ENCODE measurements at regions not wholly inside any gene's neighbourhood (a gene's known extent, or its start where the extent isn't known, plus 50 kb on each side); places are given as distances from the start of the nearest gene placed in this dataset.

DNA sequence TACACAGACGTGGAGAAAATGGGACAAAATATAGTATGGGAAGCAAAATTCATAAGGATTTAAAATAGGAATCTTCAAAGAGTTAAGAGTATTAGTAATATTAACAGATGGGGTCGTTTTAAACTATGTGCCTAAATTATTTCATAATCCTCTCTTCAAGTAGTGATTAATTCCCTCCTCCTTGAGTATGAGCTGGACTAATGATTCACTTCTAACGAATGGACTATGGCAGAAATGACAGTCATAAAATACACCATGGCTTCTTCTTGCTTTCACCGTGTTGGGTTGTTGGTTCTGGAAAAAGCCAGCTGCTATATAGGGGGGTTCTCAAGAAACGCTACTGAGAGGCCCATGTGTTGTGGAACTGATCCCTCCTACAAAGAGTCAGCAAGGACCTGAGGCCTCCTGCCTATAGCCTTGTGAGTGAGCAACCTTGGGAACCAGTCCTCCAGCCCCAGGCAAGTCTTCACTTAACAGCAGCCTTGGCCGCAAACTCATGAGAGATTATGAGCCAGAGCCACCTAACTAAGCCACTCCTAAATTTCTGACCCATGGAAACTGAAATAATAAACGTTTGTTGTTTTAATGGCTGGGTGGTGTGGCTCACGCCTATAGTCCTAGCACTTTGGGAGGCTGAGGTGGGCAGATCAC lies 64.8 kb upstream of the ABHD2 start:
- Histone ChIP-seq H3K9ac (ENCODE audit: low read length) (no peak overlapping the region), H3K36me3 (ENCODE audit: insufficient read depth, low read length) (no peaks in the 10 kb centered on the region), H2AFZ (ENCODE audit: low read length) (no peak overlapping the region), H3K9me2 (ENCODE audit: low read depth, low read length) (no peaks in the 10 kb centered on the region), H3K79me2 (ENCODE audit: insufficient read depth, low read length) (no peaks in the 10 kb centered on the region), H3F3A (ENCODE audit: insufficient read depth, low read length) (no peaks in the 10 kb centered on the region), H4K20me1 (ENCODE audit: insufficient read depth, low read length) (no peaks in the 10 kb centered on the region), H3K4me2 (ENCODE audit: low read length) (no peak overlapping the region), H3K27me3 (ENCODE audit: insufficient read depth, low read length) (no peaks in the 10 kb centered on the region), H3K9me3 (ENCODE audit: low read length) (peaks cover 2% of the 10 kb centered on the region; the same call in 1 of the 2 replicates), H3K4me3 (ENCODE audit: low read depth, low read length, poor library complexity, severe bottlenecking) (no peak overlapping the region), H3K27ac (ENCODE audit: low read depth, low read length, poor library complexity, severe bottlenecking) (no peak overlapping the region), H3K4me1 (ENCODE audit: insufficient read depth, low read length, severe bottlenecking) (no peaks in the 10 kb centered on the region)
- TF ChIP-seq, protein P1, sequence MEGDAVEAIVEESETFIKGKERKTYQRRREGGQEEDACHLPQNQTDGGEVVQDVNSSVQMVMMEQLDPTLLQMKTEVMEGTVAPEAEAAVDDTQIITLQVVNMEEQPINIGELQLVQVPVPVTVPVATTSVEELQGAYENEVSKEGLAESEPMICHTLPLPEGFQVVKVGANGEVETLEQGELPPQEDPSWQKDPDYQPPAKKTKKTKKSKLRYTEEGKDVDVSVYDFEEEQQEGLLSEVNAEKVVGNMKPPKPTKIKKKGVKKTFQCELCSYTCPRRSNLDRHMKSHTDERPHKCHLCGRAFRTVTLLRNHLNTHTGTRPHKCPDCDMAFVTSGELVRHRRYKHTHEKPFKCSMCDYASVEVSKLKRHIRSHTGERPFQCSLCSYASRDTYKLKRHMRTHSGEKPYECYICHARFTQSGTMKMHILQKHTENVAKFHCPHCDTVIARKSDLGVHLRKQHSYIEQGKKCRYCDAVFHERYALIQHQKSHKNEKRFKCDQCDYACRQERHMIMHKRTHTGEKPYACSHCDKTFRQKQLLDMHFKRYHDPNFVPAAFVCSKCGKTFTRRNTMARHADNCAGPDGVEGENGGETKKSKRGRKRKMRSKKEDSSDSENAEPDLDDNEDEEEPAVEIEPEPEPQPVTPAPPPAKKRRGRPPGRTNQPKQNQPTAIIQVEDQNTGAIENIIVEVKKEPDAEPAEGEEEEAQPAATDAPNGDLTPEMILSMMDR (IDR thresholded peaks at IDR 0.05; ENCODE audit: low read length) = no peak
- no peak for TF ChIP-seq EZH2 (IDR thresholded peaks at IDR 0.05; ENCODE audit: borderline replicate concordance, low read length)

DNA sequence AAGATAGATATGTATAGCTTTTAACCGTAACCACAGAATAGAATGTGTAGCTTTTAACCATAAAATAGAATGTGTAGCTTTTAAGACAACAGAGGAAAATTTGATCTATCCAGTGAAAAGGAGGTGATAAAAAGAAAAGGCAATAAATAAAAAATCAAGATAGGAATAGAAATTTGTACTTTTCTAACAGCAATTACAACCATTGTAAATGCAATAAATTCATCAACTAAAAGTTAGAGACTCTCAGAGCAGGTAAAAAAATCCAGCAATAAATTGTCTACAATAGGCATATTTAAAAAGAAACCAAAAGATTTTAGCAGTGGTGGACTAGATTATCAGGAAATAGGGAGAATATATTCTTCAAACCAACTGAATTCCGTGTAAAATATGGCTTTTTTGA lies 63.8 kb upstream of the ABHD2 start:
- Histone ChIP-seq H3K4me2 (ENCODE audit: low read length) (no peak overlapping the region), H3K9ac (ENCODE audit: low read length) (no peak overlapping the region), H3K9me2 (ENCODE audit: low read depth, low read length) (no peaks in the 10 kb centered on the region), H3K4me3 (ENCODE audit: low read depth, low read length, poor library complexity, severe bottlenecking) (no peak overlapping the region), H3K9me3 (ENCODE audit: low read length) (peaks cover 2% of the 10 kb centered on the region; the same call in 1 of the 2 replicates), H2AFZ (ENCODE audit: low read length) (no peak overlapping the region), H3K4me1 (ENCODE audit: insufficient read depth, low read length, severe bottlenecking) (no peaks in the 10 kb centered on the region), H3K27ac (ENCODE audit: low read depth, low read length, poor library complexity, severe bottlenecking) (no peak overlapping the region), H3K79me2 (ENCODE audit: insufficient read depth, low read length) (no peaks in the 10 kb centered on the region), H3K27me3 (ENCODE audit: insufficient read depth, low read length) (no peaks in the 10 kb centered on the region), H3K36me3 (ENCODE audit: insufficient read depth, low read length) (no peaks in the 10 kb centered on the region), H3F3A (ENCODE audit: insufficient read depth, low read length) (no peaks in the 10 kb centered on the region), H4K20me1 (ENCODE audit: insufficient read depth, low read length) (no peaks in the 10 kb centered on the region)
- TF ChIP-seq, protein P1 (IDR thresholded peaks at IDR 0.05; ENCODE audit: low read length) = no peak
- no peak for TF ChIP-seq EZH2 (IDR thresholded peaks at IDR 0.05; ENCODE audit: borderline replicate concordance, low read length)

GRCh38 chr15:89026167-89026566 lies 62.1 kb upstream of the ABHD2 start:
- Histone ChIP-seq H3K4me2 (ENCODE audit: low read length) (no peak overlapping the region), H3K36me3 (ENCODE audit: insufficient read depth, low read length) (no peaks in the 10 kb centered on the region), H4K20me1 (ENCODE audit: insufficient read depth, low read length) (no peaks in the 10 kb centered on the region)

More at GRCh38 chr15:89026167-89026566, 62.1 kb upstream of the ABHD2 start:
- TF ChIP-seq, protein P1 (IDR thresholded peaks at IDR 0.05; ENCODE audit: low read length) = no peak
- Histone ChIP-seq H3K9me3 (ENCODE audit: low read length) (peaks cover 2% of the 10 kb centered on the region; the same call in 1 of the 2 replicates), H3K27ac (ENCODE audit: low read depth, low read length, poor library complexity, severe bottlenecking) (no peak overlapping the region), H3K9ac (ENCODE audit: low read length) (no peak overlapping the region), H3K4me3 (ENCODE audit: low read depth, low read length, poor library complexity, severe bottlenecking) (no peak overlapping the region), H3K9me2 (ENCODE audit: low read depth, low read length) (no peaks in the 10 kb centered on the region), H3K4me1 (ENCODE audit: insufficient read depth, low read length, severe bottlenecking) (no peaks in the 10 kb centered on the region), H2AFZ (ENCODE audit: low read length) (no peak overlapping the region), H3K79me2 (ENCODE audit: insufficient read depth, low read length) (no peaks in the 10 kb centered on the region), H3F3A (ENCODE audit: insufficient read depth, low read length) (no peaks in the 10 kb centered on the region), H3K27me3 (ENCODE audit: insufficient read depth, low read length) (0 out of 2 replicates have a peak, but pooled peaks cover 5% of the 10 kb centered on the region)
